Tibial nerve (tissue), 3 donors: ENCODE measurements at regions not wholly inside any gene's neighbourhood (a gene's known extent, or its start where the extent isn't known, plus 50 kb on each side); places are given as distances from the start of the nearest gene placed in this dataset.

Experiments
- POLR2A ChIP-seq, 2 donors: fragments of 450-650 bp; IDR thresholded peaks; one replicate each; pipeline ENCODE4 v1.6.1; 2017; ENCODE audit warnings: antibody characterized with exemption in 2 of 2, mild to moderate bottlenecking in 2 of 2, moderate library complexity in 2 of 2
- TF ChIP-seq, protein P1 (sequence below), 5 experiments: fragments of 200-600 bp in 3 of 5; fragments of 450-650 bp in 2 of 5; sonication (generic) in 3 of 5; IDR thresholded peaks; one replicate each; pipeline ENCODE4 v1.5.1; 2016 to 2019; ENCODE audit warnings: antibody characterized with exemption in 5 of 5, mild to moderate bottlenecking in 3 of 5, moderate library complexity in 2 of 5

DNA sequence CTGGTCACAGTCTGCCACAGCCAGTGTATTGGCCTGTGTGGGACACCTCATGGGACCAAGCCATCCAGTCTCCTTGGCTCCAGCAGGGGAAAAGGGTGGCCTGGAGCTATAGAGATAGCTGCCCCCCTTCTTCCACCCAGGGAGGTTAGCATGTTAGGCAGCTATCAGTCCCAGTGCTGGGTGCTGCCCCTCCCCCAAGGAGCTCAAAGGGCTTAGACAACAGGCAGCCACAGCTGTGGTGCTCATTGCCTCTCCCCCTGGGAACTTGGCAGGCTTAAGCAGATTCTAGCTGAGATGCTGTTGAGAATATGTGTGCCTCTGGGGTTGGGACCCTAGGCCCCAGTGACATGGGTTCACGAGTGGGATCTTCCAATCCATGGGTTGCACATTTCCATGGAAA lies 226.0 kb upstream of the PTGER4 start:
- TF ChIP-seq, protein P1, sequence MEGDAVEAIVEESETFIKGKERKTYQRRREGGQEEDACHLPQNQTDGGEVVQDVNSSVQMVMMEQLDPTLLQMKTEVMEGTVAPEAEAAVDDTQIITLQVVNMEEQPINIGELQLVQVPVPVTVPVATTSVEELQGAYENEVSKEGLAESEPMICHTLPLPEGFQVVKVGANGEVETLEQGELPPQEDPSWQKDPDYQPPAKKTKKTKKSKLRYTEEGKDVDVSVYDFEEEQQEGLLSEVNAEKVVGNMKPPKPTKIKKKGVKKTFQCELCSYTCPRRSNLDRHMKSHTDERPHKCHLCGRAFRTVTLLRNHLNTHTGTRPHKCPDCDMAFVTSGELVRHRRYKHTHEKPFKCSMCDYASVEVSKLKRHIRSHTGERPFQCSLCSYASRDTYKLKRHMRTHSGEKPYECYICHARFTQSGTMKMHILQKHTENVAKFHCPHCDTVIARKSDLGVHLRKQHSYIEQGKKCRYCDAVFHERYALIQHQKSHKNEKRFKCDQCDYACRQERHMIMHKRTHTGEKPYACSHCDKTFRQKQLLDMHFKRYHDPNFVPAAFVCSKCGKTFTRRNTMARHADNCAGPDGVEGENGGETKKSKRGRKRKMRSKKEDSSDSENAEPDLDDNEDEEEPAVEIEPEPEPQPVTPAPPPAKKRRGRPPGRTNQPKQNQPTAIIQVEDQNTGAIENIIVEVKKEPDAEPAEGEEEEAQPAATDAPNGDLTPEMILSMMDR (IDR thresholded peaks at IDR 0.05), result no peak
- no peak for TF ChIP-seq POLR2A (IDR thresholded peaks at IDR 0.05)
